ENCODE measurements at regions not wholly inside any gene's neighbourhood (a gene's known extent, or its start where the extent isn't known, plus 50 kb on each side); places are given as distances from the start of the nearest gene placed in this dataset.

DNA sequence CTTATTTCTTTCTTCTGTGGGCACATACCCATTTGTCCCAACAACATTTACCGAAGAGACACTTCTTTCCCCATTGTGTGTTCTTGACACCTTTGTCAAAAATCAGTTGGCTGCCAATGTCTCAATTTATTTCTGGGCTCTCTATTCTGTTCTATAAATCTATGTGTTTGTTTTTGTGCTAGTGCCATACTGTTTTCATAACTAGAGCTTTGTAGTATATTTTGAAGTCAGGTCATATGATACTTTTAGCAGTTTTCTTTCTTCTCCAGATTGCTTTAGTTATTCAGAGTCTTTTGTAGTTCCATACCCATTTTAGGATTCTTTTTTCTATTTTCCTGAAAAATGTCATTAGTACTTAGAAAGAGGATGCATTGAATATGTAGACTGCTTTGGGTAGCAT lies 1276.3 kb downstream of the SLITRK1 start:
- TF ChIP-seq POLR2AphosphoS5 (IDR thresholded peaks at IDR 0.05) (no peak), POLR2A (IDR thresholded peaks at IDR 0.05) (no peak), EP300 (IDR thresholded peaks at IDR 0.05) (no peak)
- TF ChIP-seq, protein P1, sequence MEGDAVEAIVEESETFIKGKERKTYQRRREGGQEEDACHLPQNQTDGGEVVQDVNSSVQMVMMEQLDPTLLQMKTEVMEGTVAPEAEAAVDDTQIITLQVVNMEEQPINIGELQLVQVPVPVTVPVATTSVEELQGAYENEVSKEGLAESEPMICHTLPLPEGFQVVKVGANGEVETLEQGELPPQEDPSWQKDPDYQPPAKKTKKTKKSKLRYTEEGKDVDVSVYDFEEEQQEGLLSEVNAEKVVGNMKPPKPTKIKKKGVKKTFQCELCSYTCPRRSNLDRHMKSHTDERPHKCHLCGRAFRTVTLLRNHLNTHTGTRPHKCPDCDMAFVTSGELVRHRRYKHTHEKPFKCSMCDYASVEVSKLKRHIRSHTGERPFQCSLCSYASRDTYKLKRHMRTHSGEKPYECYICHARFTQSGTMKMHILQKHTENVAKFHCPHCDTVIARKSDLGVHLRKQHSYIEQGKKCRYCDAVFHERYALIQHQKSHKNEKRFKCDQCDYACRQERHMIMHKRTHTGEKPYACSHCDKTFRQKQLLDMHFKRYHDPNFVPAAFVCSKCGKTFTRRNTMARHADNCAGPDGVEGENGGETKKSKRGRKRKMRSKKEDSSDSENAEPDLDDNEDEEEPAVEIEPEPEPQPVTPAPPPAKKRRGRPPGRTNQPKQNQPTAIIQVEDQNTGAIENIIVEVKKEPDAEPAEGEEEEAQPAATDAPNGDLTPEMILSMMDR (IDR thresholded peaks at IDR 0.05), result no peak

All from upper lobe of left lung (tissue), 4 donors.